Muscle of leg (tissue), 3 donors: ENCODE measurements at regions not wholly inside any gene's neighbourhood (a gene's known extent, or its start where the extent isn't known, plus 50 kb on each side); places are given as distances from the start of the nearest gene placed in this dataset.

Experiments
- DNase-seq: peaks from one replicate; pipeline ENCODE4 v3.0.0; 2013
- H3K27ac ChIP-seq: one replicate; pipeline ENCODE4 v1.5.1; 2013; ENCODE audit warnings: mild to moderate bottlenecking, low read length, control low read depth
- H3K27me3 ChIP-seq: one replicate; pipeline ENCODE4 v1.6.1; 2013; ENCODE audit warnings: low read length; ENCODE audit not compliant: control insufficient read depth, insufficient read depth
- H3K36me3 ChIP-seq: one replicate; pipeline ENCODE4 v1.6.1; 2013; ENCODE audit warnings: low read length; ENCODE audit not compliant: control insufficient read depth, insufficient read depth
- H3K4me1 ChIP-seq: one replicate; pipeline ENCODE4 v1.6.1; 2013; ENCODE audit warnings: low read length; ENCODE audit not compliant: control insufficient read depth, insufficient read depth
- H3K4me3 ChIP-seq: one replicate; pipeline ENCODE4 v1.5.1; 2013; ENCODE audit warnings: low read length, control low read depth
- H3K9me3 ChIP-seq: replicated peaks from 2 replicates; pipeline ENCODE4 v1.6.1; 2013; ENCODE audit warnings: low read depth, low read length; ENCODE audit not compliant: control insufficient read depth
- WGBS: methylation state at CpG from one replicate; pipeline ENCODE4 v1.1.5; 2013; ENCODE audit warnings: missing lambda C conversion rate; ENCODE audit not compliant: insufficient coverage; 5-methylcytosine and 5-hydroxymethylcytosine counted together

DNA sequence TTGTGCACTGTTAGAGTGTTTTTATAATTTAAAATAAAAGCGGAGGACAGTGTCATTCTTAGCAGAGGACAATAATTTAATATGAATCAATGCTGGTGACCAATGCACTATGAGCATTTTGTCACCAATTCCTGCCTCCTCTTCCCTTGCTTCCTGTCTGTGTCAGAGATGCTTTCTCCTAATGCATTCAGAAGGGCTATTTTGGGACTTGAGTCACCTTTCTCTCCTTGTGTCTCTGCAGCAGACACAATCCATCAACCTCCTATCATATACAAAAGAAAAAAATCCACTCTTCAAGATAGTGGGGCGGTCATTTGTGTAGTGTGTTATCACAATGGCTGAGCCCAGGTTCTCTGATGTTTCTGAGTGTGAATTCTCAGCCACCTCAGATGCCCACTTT is 191.9 kb upstream of the VEPH1 start:
- no CpG with 5 or more reads among the region's 2 CpGs for WGBS
- no peaks in the 10 kb centered on the region for H3K4me1 ChIP-seq
- no peaks in the 10 kb centered on the region for H3K36me3 ChIP-seq
- H3K27me3 ChIP-seq, result no peaks in the 10 kb centered on the region
- no peak for DNase-seq
- H3K4me3 ChIP-seq, result no peak overlapping the region
- no peaks in the 10 kb centered on the region for H3K9me3 ChIP-seq
- no peak overlapping the region for H3K27ac ChIP-seq

DNA sequence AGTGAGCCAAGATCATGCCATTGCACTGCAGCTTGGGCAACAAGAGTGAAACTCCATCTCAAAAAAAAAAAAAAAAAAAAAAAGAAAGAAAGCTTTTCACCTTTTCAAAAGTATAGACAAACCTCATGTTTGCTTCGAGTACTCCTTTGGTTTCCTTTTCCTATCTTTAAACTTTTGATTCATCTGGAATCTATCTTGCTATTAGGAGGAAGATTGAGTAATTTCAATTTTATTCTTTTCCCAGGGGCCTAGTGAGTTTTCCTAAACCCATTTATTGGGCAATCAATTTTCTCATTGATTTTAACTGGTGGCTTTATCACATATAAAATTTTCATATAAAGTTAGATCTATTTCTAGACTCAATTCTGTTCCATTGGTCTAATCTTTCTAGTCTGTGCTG is 190.5 kb upstream of the VEPH1 start:
- DNase-seq, result no peak
- Histone ChIP-seq H3K36me3 (no peaks in the 10 kb centered on the region), H3K27me3 (no peaks in the 10 kb centered on the region), H3K9me3 (no peaks in the 10 kb centered on the region), H3K4me1 (no peaks in the 10 kb centered on the region), H3K4me3 (no peak overlapping the region), H3K27ac (no peak overlapping the region)
- WGBS, result no CpG with 5 or more reads among the region's 1 CpG

DNA sequence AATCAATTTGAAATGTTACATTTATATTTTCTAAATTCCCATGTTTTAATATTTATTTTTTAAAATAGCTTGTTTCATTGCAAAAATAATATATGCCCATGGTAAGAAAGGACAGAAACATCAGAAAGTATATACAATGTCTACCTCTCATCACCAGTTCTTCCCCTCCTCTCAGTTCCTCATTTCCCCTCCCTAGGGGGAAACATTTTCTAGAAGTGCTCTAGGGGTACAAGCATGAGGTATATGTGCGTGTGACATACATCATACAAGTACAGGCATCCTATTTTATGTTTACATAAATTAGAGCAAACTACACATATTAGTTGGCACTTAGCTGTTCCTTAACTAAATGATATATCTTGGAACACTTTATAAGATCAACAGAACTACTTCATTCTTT is 189.3 kb upstream of the VEPH1 start:
- Histone ChIP-seq H3K27ac (no peak overlapping the region), H3K4me1 (no peaks in the 10 kb centered on the region), H3K9me3 (no peaks in the 10 kb centered on the region), H3K4me3 (no peak overlapping the region), H3K27me3 (no peaks in the 10 kb centered on the region), H3K36me3 (no peaks in the 10 kb centered on the region)
- no peak for DNase-seq
- WGBS, result no CpG with 5 or more reads among the region's 1 CpG

DNA sequence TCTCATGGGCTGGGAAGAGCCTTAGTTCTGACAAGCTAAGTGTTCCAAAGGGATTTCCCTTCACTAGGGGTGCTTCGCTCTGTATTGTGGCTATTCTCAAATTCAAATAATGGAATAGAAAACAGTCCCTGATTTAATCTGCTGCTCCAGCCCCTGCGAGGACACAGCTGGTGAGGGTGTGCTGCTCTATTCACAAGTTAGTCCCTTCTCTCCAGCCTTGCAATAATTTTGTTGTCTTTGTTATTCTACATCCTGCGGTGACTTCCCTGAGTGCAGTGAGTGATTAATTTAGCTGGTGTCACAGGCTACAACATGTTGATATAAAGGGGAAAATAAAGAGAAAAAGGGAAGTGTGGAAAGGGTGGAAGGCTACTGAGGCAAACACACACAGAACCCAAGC is 180.5 kb upstream of the VEPH1 start:
- Histone ChIP-seq H3K36me3 (no peaks in the 10 kb centered on the region), H3K27ac (no peak overlapping the region), H3K9me3 (no peaks in the 10 kb centered on the region), H3K27me3 (no peaks in the 10 kb centered on the region), H3K4me1 (no peaks in the 10 kb centered on the region), H3K4me3 (no peak overlapping the region)
- no CpG with 5 or more reads among the region's 3 CpGs for WGBS
- no peak for DNase-seq

DNA sequence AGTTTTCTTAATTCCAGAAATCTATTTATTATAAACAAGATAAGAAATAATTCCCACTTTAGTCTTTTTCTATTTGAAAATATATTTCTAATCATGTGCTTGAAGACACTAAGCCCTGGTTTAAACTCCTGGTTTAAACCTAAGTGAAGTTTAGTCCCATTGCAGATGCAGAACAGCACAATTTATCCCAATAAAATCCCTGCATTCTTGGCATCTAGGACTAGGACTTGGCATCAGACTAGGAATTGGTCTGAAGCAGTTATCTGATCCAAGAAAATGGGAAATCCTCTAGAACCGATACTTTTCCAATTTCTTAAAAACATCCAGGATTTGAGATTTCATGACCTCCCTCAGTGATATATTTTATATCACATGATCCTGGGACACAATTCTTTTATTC is 168.8 kb upstream of the VEPH1 start:
- no peaks in the 10 kb centered on the region for H3K36me3 ChIP-seq
- no peaks in the 10 kb centered on the region for H3K4me1 ChIP-seq
- H3K27ac ChIP-seq, result no peak overlapping the region
- no peaks in the 10 kb centered on the region for H3K27me3 ChIP-seq
- no peaks in the 10 kb centered on the region for H3K9me3 ChIP-seq
- no CpG with 5 or more reads among the region's 1 CpG for WGBS
- peak; percentile 55 for DNase-seq
- H3K4me3 ChIP-seq, result no peak overlapping the region

DNA sequence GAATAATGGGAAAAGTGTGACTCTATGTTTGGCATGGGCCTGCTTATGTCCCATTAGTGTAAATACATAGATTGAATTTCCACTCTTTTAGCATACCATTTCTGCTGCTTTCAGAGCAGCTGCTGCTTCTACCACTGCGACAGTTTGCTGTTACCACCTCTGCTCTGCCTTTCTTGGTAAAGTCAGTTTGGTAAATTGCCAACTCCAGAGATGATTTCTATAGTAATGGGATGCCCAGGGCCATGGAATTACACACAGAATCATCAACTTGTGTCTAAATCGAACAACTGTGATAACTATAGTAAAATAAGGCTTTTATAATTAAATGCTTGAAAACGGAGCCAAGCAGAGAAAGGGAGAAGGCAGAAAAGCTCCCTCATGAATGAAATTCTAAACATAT is 168.4 kb upstream of the VEPH1 start:
- DNase-seq, result peak; percentile 17

DNA sequence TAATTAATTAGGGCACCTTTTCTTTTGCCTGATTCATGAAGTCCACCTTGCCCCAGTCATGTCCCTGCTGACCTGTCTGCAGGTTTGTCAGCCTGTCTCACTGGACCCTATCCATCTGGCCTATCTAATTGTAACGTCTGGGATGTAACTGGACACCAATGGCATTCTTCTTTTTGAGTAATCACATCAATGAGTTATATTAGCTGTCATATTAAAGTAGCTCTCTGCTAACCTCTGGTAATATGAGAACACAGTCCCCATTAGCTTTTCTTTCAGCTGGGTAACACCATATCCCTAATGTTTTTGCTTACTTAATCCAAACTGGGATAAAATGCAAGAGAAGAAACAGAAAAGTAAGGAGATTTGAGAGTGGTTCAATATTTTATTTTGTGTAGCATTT is 166.2 kb upstream of the VEPH1 start:
- no peak overlapping the region for H3K27ac ChIP-seq
- no peaks in the 10 kb centered on the region for H3K27me3 ChIP-seq
- no CpG with 5 or more reads among the region's 1 CpG for WGBS
- DNase-seq, result no peak
- no peaks in the 10 kb centered on the region for H3K36me3 ChIP-seq
- H3K4me1 ChIP-seq, result no peaks in the 10 kb centered on the region
- H3K9me3 ChIP-seq, result no peaks in the 10 kb centered on the region
- no peak overlapping the region for H3K4me3 ChIP-seq

More for the DNA sequence above, 168.4 kb upstream of the VEPH1 start:
- H3K9me3 ChIP-seq, result no peaks in the 10 kb centered on the region
- H3K27ac ChIP-seq, result no peak overlapping the region
- H3K4me3 ChIP-seq, result no peak overlapping the region
- no CpG with 5 or more reads among the region's 3 CpGs for WGBS
- H3K36me3 ChIP-seq, result no peaks in the 10 kb centered on the region
- no peaks in the 10 kb centered on the region for H3K27me3 ChIP-seq
- H3K4me1 ChIP-seq, result no peaks in the 10 kb centered on the region

DNA sequence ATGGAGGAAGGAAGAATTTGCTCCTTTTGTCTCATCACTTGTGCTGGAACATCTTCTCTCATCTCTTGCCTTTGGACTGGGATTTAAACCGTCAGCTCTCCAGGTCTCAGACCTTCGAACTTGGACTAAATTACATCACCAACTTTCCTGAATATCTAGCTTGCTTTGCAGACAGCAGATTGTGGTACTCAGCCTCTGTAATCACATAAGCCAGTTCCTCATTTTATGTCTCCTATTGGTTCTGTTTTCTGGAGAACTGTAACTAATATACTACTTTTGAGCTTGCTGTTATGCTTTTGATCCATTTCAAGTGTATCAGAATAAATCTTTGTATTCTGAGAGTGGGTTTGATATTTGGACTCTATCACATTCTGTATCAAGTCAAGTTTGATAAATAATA is 164.3 kb upstream of the VEPH1 start:
- H3K4me3 ChIP-seq, result no peak overlapping the region
- H3K36me3 ChIP-seq, result no peaks in the 10 kb centered on the region
- WGBS, result 100% methylated on average over 2 of the region's 2 CpGs
- H3K27ac ChIP-seq, result no peak overlapping the region
- no peaks in the 10 kb centered on the region for H3K9me3 ChIP-seq
- no peaks in the 10 kb centered on the region for H3K4me1 ChIP-seq
- no peak for DNase-seq
- H3K27me3 ChIP-seq, result no peaks in the 10 kb centered on the region

DNA sequence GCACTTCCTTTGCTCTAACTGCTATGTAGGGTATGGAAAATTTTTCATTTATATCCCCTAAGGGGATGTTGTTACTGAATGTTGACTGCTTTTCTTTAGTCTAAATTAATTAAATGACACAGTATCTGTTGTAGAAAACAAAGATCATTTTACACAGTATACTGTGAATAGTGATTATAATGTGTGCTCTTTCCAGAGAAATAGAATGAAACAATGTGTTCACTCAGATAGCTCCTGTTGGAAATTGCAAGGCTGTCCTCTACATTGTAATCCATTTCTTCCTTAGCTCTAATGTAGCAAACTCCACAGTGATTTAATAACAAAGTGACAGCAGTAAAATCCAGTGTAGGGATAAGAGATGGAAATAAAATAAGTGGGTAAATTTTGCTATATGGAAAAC is 159.0 kb upstream of the VEPH1 start:
- H3K27me3 ChIP-seq, result no peaks in the 10 kb centered on the region
- H3K27ac ChIP-seq, result no peak overlapping the region
- H3K4me1 ChIP-seq, result no peaks in the 10 kb centered on the region
- H3K4me3 ChIP-seq, result no peak overlapping the region
- no peak for DNase-seq
- no peaks in the 10 kb centered on the region for H3K36me3 ChIP-seq
- H3K9me3 ChIP-seq, result no peaks in the 10 kb centered on the region

DNA sequence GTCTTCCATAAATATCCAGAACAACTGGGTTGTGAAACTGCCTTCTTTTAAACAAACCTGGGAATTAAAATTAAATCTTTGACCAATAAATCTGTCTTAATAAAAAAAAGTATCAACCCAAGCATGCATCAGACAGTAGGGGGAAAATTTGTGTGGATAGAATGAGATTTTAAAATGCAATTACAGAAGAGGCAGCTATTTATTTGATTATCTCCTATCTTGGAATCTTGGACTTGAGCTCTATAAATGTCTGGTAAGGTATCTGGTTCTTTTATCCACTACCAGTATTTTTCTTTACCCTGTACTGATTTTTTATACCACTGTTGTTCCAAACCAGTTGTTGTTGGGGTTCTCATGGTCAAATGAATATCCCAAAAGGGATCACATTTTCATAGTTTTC is 157.6 kb upstream of the VEPH1 start:
- Histone ChIP-seq H3K27me3 (no peaks in the 10 kb centered on the region), H3K4me1 (no peaks in the 10 kb centered on the region)
- no peak for DNase-seq

DNA sequence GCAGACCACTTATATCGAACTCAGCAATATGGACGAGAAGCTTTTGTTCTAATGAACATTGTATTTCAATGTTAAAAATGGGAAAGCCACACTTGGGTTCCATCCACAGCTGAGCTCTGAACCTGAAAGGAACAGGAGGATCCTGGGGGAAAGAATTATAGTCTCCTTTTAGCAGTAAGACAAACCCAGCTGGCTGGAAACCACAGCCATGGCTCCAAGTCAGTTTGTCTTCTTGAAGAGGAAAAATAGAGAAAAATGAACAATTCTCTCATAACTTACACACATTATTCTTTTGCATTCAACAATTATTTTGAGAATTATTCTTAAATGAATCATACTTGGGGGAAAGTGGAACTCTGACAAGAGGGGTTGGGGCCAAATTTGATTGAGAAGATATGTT is 149.2 kb upstream of the VEPH1 start:
- Histone ChIP-seq H3K27me3 (no peaks in the 10 kb centered on the region), H3K27ac (no peak overlapping the region), H3K9me3 (no peaks in the 10 kb centered on the region), H3K4me1 (no peaks in the 10 kb centered on the region), H3K36me3 (no peaks in the 10 kb centered on the region), H3K4me3 (no peak overlapping the region)
- peak; percentile 84 for DNase-seq
- 73% methylated on average over 2 of the region's 2 CpGs for WGBS

More for the DNA sequence above, 157.6 kb upstream of the VEPH1 start:
- no peaks in the 10 kb centered on the region for H3K9me3 ChIP-seq
- no peaks in the 10 kb centered on the region for H3K36me3 ChIP-seq
- no peak overlapping the region for H3K27ac ChIP-seq
- no peak overlapping the region for H3K4me3 ChIP-seq
